BLaER1 treated with 17β-estradiol and CSF1 and Interleukin-3, amounts not matched to agents 10 nM and 100 nM (cell line): ENCODE measurements at regions not wholly inside any gene's neighbourhood (a gene's known extent, or its start where the extent isn't known, plus 50 kb on each side); places are given as distances from the start of the nearest gene placed in this dataset.
"Not testable (repeated sequence)": the region's sequence is repeated elsewhere in the genome, so short reads cannot be mapped to it uniquely, and the experiment has no call there.

Source experiments
- H3K27ac ChIP-seq, 11 experiments: shearing (Covaris generic); formaldehyde crosslinking; 2 replicates each; pipeline ENCODE4 v1.8.1; 2022
- H3K27me3 ChIP-seq, 11 experiments: shearing (Covaris generic); formaldehyde crosslinking; 2 replicates each; pipeline ENCODE4 v1.8.1; 2022
- H3K36me3 ChIP-seq, 11 experiments: shearing (Covaris generic); formaldehyde crosslinking; 2 replicates each; pipeline ENCODE4 v1.8.1; 2022
- H3K4me1 ChIP-seq, 10 experiments: shearing (Covaris generic); formaldehyde crosslinking; 2 replicates each; pipeline ENCODE4 v1.8.1; 2022
- H3K4me2 ChIP-seq, 11 experiments: shearing (Covaris generic); formaldehyde crosslinking; 2 replicates each; pipeline ENCODE4 v1.8.1; 2022
- H3K4me3 ChIP-seq, 10 experiments: shearing (Covaris generic); formaldehyde crosslinking; 2 replicates each; pipeline ENCODE4 v1.8.1; 2022
- H3K9ac ChIP-seq, 11 experiments: shearing (Covaris generic); formaldehyde crosslinking; 2 replicates each; pipeline ENCODE4 v1.8.1; 2022
- H3K9me3 ChIP-seq, 11 experiments: shearing (Covaris generic); formaldehyde crosslinking; replicated peaks in 1 of 11; 2 replicates each; pipeline ENCODE4 v1.8.1; 2022
- H4K20me1 ChIP-seq, 11 experiments: shearing (Covaris generic); formaldehyde crosslinking; 2 replicates each; pipeline ENCODE4 v1.8.1; 2022
- Cebpa-rat ChIP-seq, 11 experiments: shearing (Covaris generic); IDR thresholded peaks; 2 replicates each; pipeline ENCODE4 v1.8.1; 2022

- Histone ChIP-seq H3K4me1 (no peaks in the 10 kb centered on the region), H3K4me2 (no peak overlapping the region), H3K27me3 (no peaks in the 10 kb centered on the region), H3K9me3 (peaks cover 0 to 9% (median 7%) of the 10 kb centered on the region in 11 experiments; a peak in 10 of 22 replicates), H3K36me3 (no peaks in the 10 kb centered on the region), H4K20me1 (no peaks in the 10 kb centered on the region), H3K4me3 (no peak overlapping the region), H3K27ac (no peak overlapping the region), H3K9ac (no peak overlapping the region)
- TF ChIP-seq Cebpa-rat (IDR thresholded peaks at IDR 0.05), result no peak
These were observed 850.1 kb downstream of the TBC1D32 start for GRCh38 chr6:120484146-120484545.

- Histone ChIP-seq H3K4me2 (no peak overlapping the region), H3K27me3 (no peaks in the 10 kb centered on the region), H3K27ac (no peak overlapping the region), H3K4me1 (no peaks in the 10 kb centered on the region), H4K20me1 (no peaks in the 10 kb centered on the region), H3K9me3 (peaks cover 8 to 22% (median 14%) of the 10 kb centered on the region in 11 experiments; a peak in 17 of 22 replicates), H3K9ac (no peak overlapping the region), H3K4me3 (no peak overlapping the region), H3K36me3 (no peaks in the 10 kb centered on the region)
- no peak for TF ChIP-seq Cebpa-rat (IDR thresholded peaks at IDR 0.05)
These were observed 855.6 kb downstream of the TBC1D32 start for GRCh38 chr6:120478650-120479049.

- Histone ChIP-seq H3K4me3 (no peak overlapping the region), H3K4me2 (no peak overlapping the region), H3K4me1 (no peaks in the 10 kb centered on the region), H3K9me3 (peaks cover 11 to 22% (median 15%) of the 10 kb centered on the region in 11 experiments; a peak in 18 of 22 replicates), H3K27me3 (no peaks in the 10 kb centered on the region), H4K20me1 (no peaks in the 10 kb centered on the region), H3K36me3 (no peaks in the 10 kb centered on the region), H3K9ac (no peak overlapping the region), H3K27ac (no peak overlapping the region)
- no peak for TF ChIP-seq Cebpa-rat (IDR thresholded peaks at IDR 0.05)
These were observed 860.5 kb downstream of the TBC1D32 start for GRCh38 chr6:120473804-120474203.

DNA sequence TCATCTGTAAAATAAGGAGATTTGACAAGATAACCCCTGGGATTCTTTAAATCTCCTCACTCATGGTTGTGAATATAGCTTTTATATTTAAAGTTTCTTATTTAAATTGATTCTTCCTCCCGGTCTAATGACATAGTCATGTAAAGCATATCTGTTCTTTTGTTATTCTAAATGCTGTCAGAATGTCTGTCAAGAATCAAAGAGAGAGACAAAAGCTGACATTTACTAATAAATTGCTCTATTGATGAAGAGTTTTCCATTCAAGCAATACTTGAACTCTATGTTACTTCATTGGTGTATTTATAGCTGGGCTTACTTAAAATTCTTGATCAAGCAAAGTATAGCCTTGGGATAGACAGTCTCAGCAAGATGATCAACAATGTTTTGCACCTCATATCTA is 865.8 kb downstream of the TBC1D32 start:
- no peaks in the 10 kb centered on the region for H3K27me3 ChIP-seq
- H3K4me2 ChIP-seq, result no peak overlapping the region
- no peaks in the 10 kb centered on the region for H4K20me1 ChIP-seq
- no peaks in the 10 kb centered on the region for H3K36me3 ChIP-seq
- no peak overlapping the region for H3K27ac ChIP-seq
- peaks cover 8 to 11% (median 11%) of the 10 kb centered on the region in 11 experiments; a peak in 15 of 22 replicates for H3K9me3 ChIP-seq
- H3K4me1 ChIP-seq, result no peaks in the 10 kb centered on the region
- no peak for TF ChIP-seq Cebpa-rat (IDR thresholded peaks at IDR 0.05)
- no peak overlapping the region for H3K4me3 ChIP-seq
- H3K9ac ChIP-seq, result no peak overlapping the region

DNA sequence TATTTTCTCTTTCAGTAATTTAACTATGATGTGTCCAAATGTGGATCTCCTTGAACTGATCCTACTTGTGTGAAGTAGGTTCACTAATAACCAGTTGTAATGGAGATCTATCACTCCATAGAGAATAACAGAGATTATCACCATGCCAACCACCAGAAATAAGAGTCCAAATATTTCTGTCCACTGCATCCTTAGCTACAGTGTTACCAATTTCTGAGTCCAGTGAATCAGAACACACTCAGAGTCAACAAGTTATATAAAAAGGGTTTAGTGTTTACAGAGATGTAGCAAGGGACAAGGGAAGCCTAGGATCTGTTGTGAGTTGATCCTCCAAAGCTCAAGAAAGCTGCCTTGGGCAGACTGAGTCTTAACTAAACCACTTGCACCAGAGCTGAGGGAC is 882.8 kb downstream of the TBC1D32 start:
- no peaks in the 10 kb centered on the region for H3K27me3 ChIP-seq
- H3K36me3 ChIP-seq, result no peaks in the 10 kb centered on the region
- no peaks in the 10 kb centered on the region for H4K20me1 ChIP-seq
- H3K9ac ChIP-seq, result no peak overlapping the region
- H3K4me2 ChIP-seq, result no peak overlapping the region
- TF ChIP-seq Cebpa-rat (IDR thresholded peaks at IDR 0.05), result no peak
- H3K4me1 ChIP-seq, result no peaks in the 10 kb centered on the region
- no peak overlapping the region for H3K27ac ChIP-seq
- H3K4me3 ChIP-seq, result no peak overlapping the region
- H3K9me3 ChIP-seq, result no peaks in the 10 kb centered on the region

GRCh38 chr6:120447605-120448004 is 886.7 kb downstream of the TBC1D32 start:
- no peak overlapping the region for H3K9ac ChIP-seq
- H4K20me1 ChIP-seq, result no peaks in the 10 kb centered on the region
- no peaks in the 10 kb centered on the region for H3K27me3 ChIP-seq
- H3K9me3 ChIP-seq, result no peaks in the 10 kb centered on the region
- no peaks in the 10 kb centered on the region for H3K36me3 ChIP-seq
- TF ChIP-seq Cebpa-rat (IDR thresholded peaks at IDR 0.05), result no peak
- no peak overlapping the region for H3K4me2 ChIP-seq
- no peak overlapping the region for H3K27ac ChIP-seq
- H3K4me3 ChIP-seq, result no peak overlapping the region
- H3K4me1 ChIP-seq, result no peaks in the 10 kb centered on the region

GRCh38 chr6:120432840-120433239 is 901.4 kb downstream of the TBC1D32 start:
- H3K9ac ChIP-seq, H3K27ac ChIP-seq, H3K4me2 ChIP-seq, H3K27me3 ChIP-seq, H3K4me3 ChIP-seq, H3K36me3 ChIP-seq, H3K4me1 ChIP-seq, H4K20me1 ChIP-seq: not testable (repeated sequence)
- 0 out of 22 replicates have a peak, but pooled peaks cover 0 to 13% (median 0%) of the 10 kb centered on the region in 11 experiments for H3K9me3 ChIP-seq

- H3K27me3 ChIP-seq, result no peaks in the 10 kb centered on the region
- no peak for TF ChIP-seq Cebpa-rat (IDR thresholded peaks at IDR 0.05)
- H4K20me1 ChIP-seq, result no peaks in the 10 kb centered on the region
- H3K4me2 ChIP-seq, result no peak overlapping the region
- 0 out of 22 replicates have a peak, but pooled peaks cover 0 to 13% (median 0%) of the 10 kb centered on the region in 11 experiments for H3K9me3 ChIP-seq
- no peaks in the 10 kb centered on the region for H3K36me3 ChIP-seq
- no peak overlapping the region for H3K4me3 ChIP-seq
- H3K9ac ChIP-seq, result no peak overlapping the region
- H3K4me1 ChIP-seq, result no peaks in the 10 kb centered on the region
- no peak overlapping the region for H3K27ac ChIP-seq
These were observed 902.4 kb downstream of the TBC1D32 start for GRCh38 chr6:120431841-120432240.

DNA sequence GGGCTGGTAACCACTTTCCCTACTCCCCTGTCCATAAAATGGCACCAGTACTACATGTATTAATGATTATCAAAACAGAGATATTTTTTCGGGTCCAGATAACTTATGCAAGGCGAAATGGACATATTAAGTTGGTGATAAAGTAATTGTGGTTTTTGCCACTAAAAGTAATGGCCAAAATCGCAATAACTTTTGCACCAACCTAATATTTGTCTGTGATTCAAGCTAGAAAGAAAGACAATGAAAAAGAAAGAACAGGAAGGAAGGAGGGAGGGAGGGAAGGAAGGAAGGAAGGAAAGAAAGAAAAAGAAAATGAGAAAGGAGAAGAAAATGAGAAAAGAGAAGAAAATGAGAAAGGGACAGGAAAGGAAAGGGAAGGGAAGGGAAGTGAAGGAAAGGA is 922.9 kb downstream of the TBC1D32 start:
- Histone ChIP-seq H3K4me1 (peaks cover 0 to 14% (median 0%) of the 10 kb centered on the region in 10 experiments; a peak in 5 of 20 replicates), H3K4me3 (no peak overlapping the region), H3K9me3 (no peaks in the 10 kb centered on the region; a peak in 2 of 22 replicates), H3K27ac (no peak overlapping the region), H3K4me2 (peak overlapping the region in 2 of 11 experiments; percentile 3 to 20; a peak in 1 of 22 replicates), H3K36me3 (no peaks in the 10 kb centered on the region), H3K27me3 (no peaks in the 10 kb centered on the region), H4K20me1 (no peaks in the 10 kb centered on the region), H3K9ac (no peak overlapping the region)
- TF ChIP-seq Cebpa-rat (IDR thresholded peaks at IDR 0.05), result no peak

GRCh38 chr6:120410586-120410985 is 923.7 kb downstream of the TBC1D32 start:
- Histone ChIP-seq H3K4me3 (no peak overlapping the region), H3K27me3 (no peaks in the 10 kb centered on the region), H3K27ac (no peak overlapping the region), H3K36me3 (no peaks in the 10 kb centered on the region), H3K4me2 (no peak overlapping the region), H3K4me1 (peaks cover 0 to 14% (median 0%) of the 10 kb centered on the region in 10 experiments; a peak in 5 of 20 replicates), H4K20me1 (no peaks in the 10 kb centered on the region), H3K9me3 (peaks cover 0 to under 1% (median 0%) of the 10 kb centered on the region in 11 experiments; a peak in 3 of 22 replicates), H3K9ac (no peak overlapping the region)
- TF ChIP-seq Cebpa-rat (IDR thresholded peaks at IDR 0.05), result no peak
